ENCODE measurements at regions not wholly inside any gene's neighbourhood (a gene's known extent, or its start where the extent isn't known, plus 50 kb on each side); places are given as distances from the start of the nearest gene placed in this dataset.

DNA sequence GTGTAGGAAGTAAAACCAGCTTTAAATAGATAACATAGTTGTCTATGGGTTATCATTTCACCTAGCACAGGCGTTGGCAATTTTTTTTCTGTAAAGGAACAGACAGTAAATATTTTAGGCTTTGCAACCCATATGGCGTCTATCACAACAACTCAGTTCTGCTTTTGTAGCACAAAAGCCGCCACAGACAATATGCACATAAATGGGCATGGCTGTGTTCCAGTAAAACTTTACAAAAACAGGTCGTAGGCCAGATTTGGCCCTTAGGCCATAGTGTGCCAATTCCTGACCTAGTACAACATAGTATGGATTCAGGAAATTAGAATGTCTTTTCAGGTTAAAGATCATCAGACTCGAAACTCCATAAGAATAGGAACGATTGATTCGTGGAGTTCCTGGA is 265.3 kb upstream of the GK2 start:
- Histone ChIP-seq H3K9me3 (no peaks in the 10 kb centered on the region), H3F3A (replicated peaks; ENCODE audit: insufficient read depth) (no peaks in the 10 kb centered on the region), H3K4me3 (ENCODE audit: low read depth in 2 of 2, low read length in 1 of 2) (no peak overlapping the region), H3K4me2 (no peak overlapping the region), H2AFZ (ENCODE audit: low read depth) (no peak overlapping the region), H4K20me1 (ENCODE audit: insufficient read depth) (no peaks in the 10 kb centered on the region), H3K9me2 (no peaks in the 10 kb centered on the region), H3K79me2 (ENCODE audit: insufficient read depth) (no peaks in the 10 kb centered on the region), H3K27ac (ENCODE audit: low read depth in 2 of 2, low read length in 1 of 2) (no peak overlapping the region), H3K4me1 (ENCODE audit: control insufficient read depth in 1 of 2, insufficient read depth in 2 of 2, low read depth in 1 of 2, low read length in 1 of 2) (peaks cover 0 to 2% of the 10 kb centered on the region in 2 experiments; a peak in 1 of 4 replicates), H3K27me3 (ENCODE audit: insufficient read depth) (no peaks in the 10 kb centered on the region), H3K36me3 (replicated peaks in 1 of 2; ENCODE audit: control insufficient read depth in 1 of 2, insufficient read depth in 2 of 2, low read length in 1 of 2) (no peaks in the 10 kb centered on the region), H3K9ac (no peak overlapping the region)
- no peak for TF ChIP-seq GABPA (IDR thresholded peaks at IDR 0.05; ENCODE audit: low read depth)
- TF ChIP-seq, protein P1, sequence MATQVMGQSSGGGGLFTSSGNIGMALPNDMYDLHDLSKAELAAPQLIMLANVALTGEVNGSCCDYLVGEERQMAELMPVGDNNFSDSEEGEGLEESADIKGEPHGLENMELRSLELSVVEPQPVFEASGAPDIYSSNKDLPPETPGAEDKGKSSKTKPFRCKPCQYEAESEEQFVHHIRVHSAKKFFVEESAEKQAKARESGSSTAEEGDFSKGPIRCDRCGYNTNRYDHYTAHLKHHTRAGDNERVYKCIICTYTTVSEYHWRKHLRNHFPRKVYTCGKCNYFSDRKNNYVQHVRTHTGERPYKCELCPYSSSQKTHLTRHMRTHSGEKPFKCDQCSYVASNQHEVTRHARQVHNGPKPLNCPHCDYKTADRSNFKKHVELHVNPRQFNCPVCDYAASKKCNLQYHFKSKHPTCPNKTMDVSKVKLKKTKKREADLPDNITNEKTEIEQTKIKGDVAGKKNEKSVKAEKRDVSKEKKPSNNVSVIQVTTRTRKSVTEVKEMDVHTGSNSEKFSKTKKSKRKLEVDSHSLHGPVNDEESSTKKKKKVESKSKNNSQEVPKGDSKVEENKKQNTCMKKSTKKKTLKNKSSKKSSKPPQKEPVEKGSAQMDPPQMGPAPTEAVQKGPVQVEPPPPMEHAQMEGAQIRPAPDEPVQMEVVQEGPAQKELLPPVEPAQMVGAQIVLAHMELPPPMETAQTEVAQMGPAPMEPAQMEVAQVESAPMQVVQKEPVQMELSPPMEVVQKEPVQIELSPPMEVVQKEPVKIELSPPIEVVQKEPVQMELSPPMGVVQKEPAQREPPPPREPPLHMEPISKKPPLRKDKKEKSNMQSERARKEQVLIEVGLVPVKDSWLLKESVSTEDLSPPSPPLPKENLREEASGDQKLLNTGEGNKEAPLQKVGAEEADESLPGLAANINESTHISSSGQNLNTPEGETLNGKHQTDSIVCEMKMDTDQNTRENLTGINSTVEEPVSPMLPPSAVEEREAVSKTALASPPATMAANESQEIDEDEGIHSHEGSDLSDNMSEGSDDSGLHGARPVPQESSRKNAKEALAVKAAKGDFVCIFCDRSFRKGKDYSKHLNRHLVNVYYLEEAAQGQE (IDR thresholded peaks at IDR 0.05; ENCODE audit: low read depth, low read length): no peak
- TF ChIP-seq POLR2AphosphoS5 (IDR thresholded peaks at IDR 0.05; ENCODE audit: low read depth, low read length): no peak
- no peak for TF ChIP-seq MXI1 (IDR thresholded peaks at IDR 0.05; ENCODE audit: low read depth, low read length)
- TF ChIP-seq, protein P2, sequence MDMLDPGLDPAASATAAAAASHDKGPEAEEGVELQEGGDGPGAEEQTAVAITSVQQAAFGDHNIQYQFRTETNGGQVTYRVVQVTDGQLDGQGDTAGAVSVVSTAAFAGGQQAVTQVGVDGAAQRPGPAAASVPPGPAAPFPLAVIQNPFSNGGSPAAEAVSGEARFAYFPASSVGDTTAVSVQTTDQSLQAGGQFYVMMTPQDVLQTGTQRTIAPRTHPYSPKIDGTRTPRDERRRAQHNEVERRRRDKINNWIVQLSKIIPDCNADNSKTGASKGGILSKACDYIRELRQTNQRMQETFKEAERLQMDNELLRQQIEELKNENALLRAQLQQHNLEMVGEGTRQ (IDR thresholded peaks at IDR 0.05; ENCODE audit: borderline replicate concordance, low read depth, low read length): no peak
- TF ChIP-seq NRF1 (IDR thresholded peaks at IDR 0.05; ENCODE audit: low read depth, low read length): no peak
- no peak for TF ChIP-seq SMC3 (IDR thresholded peaks at IDR 0.05; ENCODE audit: low read depth, low read length)
- TF ChIP-seq NFIC (IDR thresholded peaks at IDR 0.05; ENCODE audit: borderline replicate concordance): no peak
- no peak for TF ChIP-seq RXRA (IDR thresholded peaks at IDR 0.05; ENCODE audit: borderline replicate concordance, low read depth)
- no peak for TF ChIP-seq USF1 (IDR thresholded peaks at IDR 0.05; ENCODE audit: borderline replicate concordance, low read depth)
- no peak for TF ChIP-seq RCOR1 (IDR thresholded peaks at IDR 0.05; ENCODE audit: low read length)
- TF ChIP-seq EP300 (IDR thresholded peaks at IDR 0.05; ENCODE audit: borderline replicate concordance in 1 of 2, low read depth in 1 of 2, low read length in 1 of 2): no peak
- no peak for TF ChIP-seq RAD21 (IDR thresholded peaks at IDR 0.05; ENCODE audit: low read length)
- no peak for TF ChIP-seq CHD2 (IDR thresholded peaks at IDR 0.05; ENCODE audit: low read length, partially characterized antibody)
- TF ChIP-seq, protein P3, sequence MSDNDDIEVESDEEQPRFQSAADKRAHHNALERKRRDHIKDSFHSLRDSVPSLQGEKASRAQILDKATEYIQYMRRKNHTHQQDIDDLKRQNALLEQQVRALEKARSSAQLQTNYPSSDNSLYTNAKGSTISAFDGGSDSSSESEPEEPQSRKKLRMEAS (IDR thresholded peaks at IDR 0.05; ENCODE audit: low read depth): no peak
- TF ChIP-seq CTCF (IDR thresholded peaks at IDR 0.05): no peak
- TF ChIP-seq, protein P4, sequence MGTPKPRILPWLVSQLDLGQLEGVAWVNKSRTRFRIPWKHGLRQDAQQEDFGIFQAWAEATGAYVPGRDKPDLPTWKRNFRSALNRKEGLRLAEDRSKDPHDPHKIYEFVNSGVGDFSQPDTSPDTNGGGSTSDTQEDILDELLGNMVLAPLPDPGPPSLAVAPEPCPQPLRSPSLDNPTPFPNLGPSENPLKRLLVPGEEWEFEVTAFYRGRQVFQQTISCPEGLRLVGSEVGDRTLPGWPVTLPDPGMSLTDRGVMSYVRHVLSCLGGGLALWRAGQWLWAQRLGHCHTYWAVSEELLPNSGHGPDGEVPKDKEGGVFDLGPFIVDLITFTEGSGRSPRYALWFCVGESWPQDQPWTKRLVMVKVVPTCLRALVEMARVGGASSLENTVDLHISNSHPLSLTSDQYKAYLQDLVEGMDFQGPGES (IDR thresholded peaks at IDR 0.05; ENCODE audit: low read depth, low read length): no peak
- POLR2A ChIA-PET: no interaction called here
- no peak for DNase-seq
- WGBS (ENCODE audit: low lambda C conversion rate): 42% methylated on average over 7 of the region's 7 CpGs
- CTCF ChIA-PET: no interaction called here

Measured in SK-N-SH (cell line).